Panc1 (cell line): ENCODE measurements at regions not wholly inside any gene's neighbourhood (a gene's known extent, or its start where the extent isn't known, plus 50 kb on each side); places are given as distances from the start of the nearest gene placed in this dataset.

ENCODE experiments used
- ATAC-seq: fragments of 200-7000 bp; cut with Tn5 transposase; 2 replicates; pipeline ENCODE4 v1.9.1; 2020; ENCODE audit warnings: mild to moderate bottlenecking, moderate library complexity
- BruUV-seq: library from RNA; stranded (reverse); fragments of 400-500 nt; replicated peaks from 2 replicates; lab custom pipeline; 2021; lab: Mats Ljungman, UMichigan
- CTCF ChIA-PET: fragments of 300-600 bp; sonication (Branson Sonifier 250); formaldehyde crosslinking; loops from one replicate; lab custom pipeline; 2022; ENCODE audit warnings: antibody characterized with exemption; lab: Charles Lee
- POLR2A ChIA-PET: fragments of 300-600 bp; sonication (Branson Sonifier 250); formaldehyde crosslinking; loops from one replicate; lab custom pipeline; 2022; ENCODE audit warnings: antibody characterized with exemption; lab: Charles Lee
- DNase-seq: peaks from one replicate; pipeline ENCODE4 v3.0.0-alpha.2; 2010; ENCODE audit warnings: low read depth, low spot score
- H3K27ac ChIP-seq: 2 replicates; pipeline ENCODE4 v1.5.1; 2011; ENCODE audit warnings: mild to moderate bottlenecking, low read length, inconsistent platforms
- H3K27me3 ChIP-seq: fragments of 200-500 bp; sonication (Bioruptor generic); 2 replicates; pipeline ENCODE4 v1.6.0; 2014; ENCODE audit warnings: low read length, inconsistent platforms; ENCODE audit not compliant: control insufficient read depth, insufficient read depth
- H3K36me3 ChIP-seq: fragments of 200-500 bp; sonication (Bioruptor generic); 2 replicates; pipeline ENCODE4 v1.5.1; 2014; ENCODE audit warnings: inconsistent platforms, mild to moderate bottlenecking, low read length, moderate library complexity; ENCODE audit not compliant: control insufficient read depth, insufficient read depth
- H3K4me1 ChIP-seq: 2 replicates; pipeline ENCODE4 v1.5.1; 2011; ENCODE audit warnings: inconsistent platforms, mild to moderate bottlenecking, low read length, moderate library complexity; ENCODE audit not compliant: control insufficient read depth, insufficient read depth
- H3K4me3 ChIP-seq, 2 experiments: 2 replicates each; pipeline ENCODE4 v1.5.1; 2011 to 2012; ENCODE audit warnings: low read depth in 2 of 2, low read length in 2 of 2, mild to moderate bottlenecking in 2 of 2, inconsistent platforms in 1 of 2, moderate library complexity in 1 of 2
- H3K9me3 ChIP-seq: fragments of 200-500 bp; sonication (Bioruptor generic); 2 replicates; pipeline ENCODE4 v1.5.1; 2014; ENCODE audit warnings: low read depth, mild to moderate bottlenecking, inconsistent platforms, low read length, moderate library complexity; ENCODE audit not compliant: control insufficient read depth, insufficient read depth
- POLR2AphosphoS5 ChIP-seq: IDR thresholded peaks from 2 replicates; pipeline ENCODE4 v1.6.1; 2012; ENCODE audit warnings: mild to moderate bottlenecking, low read depth, low read length, moderate library complexity
- REST ChIP-seq, 2 experiments: IDR thresholded peaks; 2 replicates each; pipeline ENCODE4 v1.6.1; 2011 to 2012; ENCODE audit warnings: low read depth in 2 of 2, control low read depth in 1 of 2, low read length in 1 of 2, mild to moderate bottlenecking in 1 of 2, moderate library complexity in 1 of 2; ENCODE audit not compliant: insufficient read depth in 1 of 2
- SIN3A ChIP-seq: IDR thresholded peaks from 2 replicates; pipeline ENCODE4 v1.6.1; 2012; ENCODE audit warnings: low read depth, mild to moderate bottlenecking, low read length, moderate library complexity, borderline replicate concordance; ENCODE audit not compliant: insufficient read depth
- TCF7L2 ChIP-seq: IDR thresholded peaks from 2 replicates; pipeline ENCODE4 v1.6.1; 2011; ENCODE audit warnings: mild to moderate bottlenecking, low read depth, low read length, inconsistent platforms
- in situ Hi-C: cut with HindIII; loops from 2 replicates; pipeline ENCODE4 v1.10.0; 2016; ENCODE audit warnings: low sequenced_read_pairs, low pct_unique_long_range_greater_than_20kb
- intact Hi-C: fragments of 100-400 bp; cut with micrococcal nuclease; formaldehyde crosslinking; loops from one replicate; pipeline ENCODE4 v1.10.0; 2022; ENCODE audit not compliant: unreplicated experiment
- TF ChIP-seq, protein P1 (sequence below): fragments of 450-650 bp; IDR thresholded peaks from 2 replicates; pipeline ENCODE4 v1.5.1; 2017; ENCODE audit warnings: mild to moderate bottlenecking

DNA sequence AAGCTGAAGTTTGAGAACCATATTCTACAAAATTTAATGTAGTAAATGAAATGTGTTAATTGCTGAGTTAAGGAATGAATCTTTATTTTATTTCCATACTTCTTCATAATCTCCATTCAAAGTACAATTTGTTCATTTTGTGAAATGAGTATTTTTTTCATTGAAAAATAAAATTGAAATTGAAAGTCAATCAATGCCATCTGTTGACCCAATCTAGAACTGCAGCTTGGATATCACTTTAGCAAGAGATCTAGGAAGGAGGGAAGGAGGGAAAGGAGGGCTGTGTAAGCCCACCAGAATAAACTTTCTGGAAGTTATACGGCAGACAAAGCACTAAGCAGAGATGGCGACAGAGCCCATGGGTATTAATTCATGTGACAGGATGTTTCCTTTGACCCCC is 128.4 kb downstream of the ZMAT1 start:
- BruUV-seq, result no TSS peak

DNA sequence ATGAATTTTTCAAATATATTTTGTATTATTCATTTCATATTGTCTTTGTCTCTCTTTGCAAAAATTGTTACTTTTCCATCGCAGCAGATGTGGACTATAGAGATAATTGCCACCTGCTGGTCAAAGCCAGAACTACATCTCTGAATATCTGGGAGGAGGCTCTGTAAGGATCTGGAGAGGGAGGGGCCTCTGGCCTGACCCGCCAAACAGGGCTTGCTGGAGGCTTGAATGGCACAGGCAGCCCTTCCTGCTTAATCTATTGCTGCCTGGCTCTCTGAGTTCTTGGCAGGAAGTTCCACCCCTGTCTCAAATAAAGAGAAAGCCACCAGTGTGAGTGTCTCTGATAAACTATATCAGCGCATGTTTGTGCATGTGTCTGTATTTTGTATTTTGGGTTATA is 132.4 kb downstream of the ZMAT1 start:
- Histone ChIP-seq H3K27ac (no peak overlapping the region), H3K4me1 (no peaks in the 10 kb centered on the region), H3K36me3 (no peaks in the 10 kb centered on the region), H3K27me3 (no peaks in the 10 kb centered on the region; the same call in 1 of the 2 replicates), H3K9me3 (no peaks in the 10 kb centered on the region), H3K4me3 (peak overlapping the region; percentile 21 to 23)
- ATAC-seq (peak; percentile 100), DNase-seq (peak; percentile 61)
- BruUV-seq, result no TSS peak
- POLR2A ChIA-PET, result no interaction called here
- in situ Hi-C loops (no loop called here), intact Hi-C loops (loop anchor here (1.0 to 5.0 kb wide), 2 partner anchors 202 to 384 kb away; no protein-coding TSS in a partner anchor)
- CTCF ChIA-PET, result no interaction called here
- no peak for TF ChIP-seq REST (IDR thresholded peaks at IDR 0.05; ENCODE audit: insufficient read depth in 1 of 2, low read depth in 2 of 2, low read length in 1 of 2)
- TF ChIP-seq POLR2AphosphoS5, result no peak
- TF ChIP-seq TCF7L2, result no peak
- TF ChIP-seq SIN3A, result no peak
- TF ChIP-seq, protein P1, sequence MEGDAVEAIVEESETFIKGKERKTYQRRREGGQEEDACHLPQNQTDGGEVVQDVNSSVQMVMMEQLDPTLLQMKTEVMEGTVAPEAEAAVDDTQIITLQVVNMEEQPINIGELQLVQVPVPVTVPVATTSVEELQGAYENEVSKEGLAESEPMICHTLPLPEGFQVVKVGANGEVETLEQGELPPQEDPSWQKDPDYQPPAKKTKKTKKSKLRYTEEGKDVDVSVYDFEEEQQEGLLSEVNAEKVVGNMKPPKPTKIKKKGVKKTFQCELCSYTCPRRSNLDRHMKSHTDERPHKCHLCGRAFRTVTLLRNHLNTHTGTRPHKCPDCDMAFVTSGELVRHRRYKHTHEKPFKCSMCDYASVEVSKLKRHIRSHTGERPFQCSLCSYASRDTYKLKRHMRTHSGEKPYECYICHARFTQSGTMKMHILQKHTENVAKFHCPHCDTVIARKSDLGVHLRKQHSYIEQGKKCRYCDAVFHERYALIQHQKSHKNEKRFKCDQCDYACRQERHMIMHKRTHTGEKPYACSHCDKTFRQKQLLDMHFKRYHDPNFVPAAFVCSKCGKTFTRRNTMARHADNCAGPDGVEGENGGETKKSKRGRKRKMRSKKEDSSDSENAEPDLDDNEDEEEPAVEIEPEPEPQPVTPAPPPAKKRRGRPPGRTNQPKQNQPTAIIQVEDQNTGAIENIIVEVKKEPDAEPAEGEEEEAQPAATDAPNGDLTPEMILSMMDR, result peak; percentile 77

More for the DNA sequence above, 128.4 kb downstream of the ZMAT1 start:
- POLR2A ChIA-PET, result no interaction called here
- ATAC-seq (no peak), DNase-seq (no peak)
- Histone ChIP-seq H3K4me1 (no peaks in the 10 kb centered on the region), H3K27ac (no peak overlapping the region), H3K36me3 (no peaks in the 10 kb centered on the region), H3K9me3 (no peaks in the 10 kb centered on the region), H3K4me3 (no peak overlapping the region), H3K27me3 (no peaks in the 10 kb centered on the region; the same call in 1 of the 2 replicates)
- in situ Hi-C loops (no loop called here), intact Hi-C loops (no loop called here)
- CTCF ChIA-PET, result no interaction called here
- TF ChIP-seq POLR2AphosphoS5, result no peak
- TF ChIP-seq REST (IDR thresholded peaks at IDR 0.05; ENCODE audit: insufficient read depth in 1 of 2, low read depth in 2 of 2, low read length in 1 of 2), result no peak
- no peak for TF ChIP-seq TCF7L2
- TF ChIP-seq SIN3A, result no peak
- TF ChIP-seq, protein P1, result peak; percentile 54
